Osteocyte (in vitro differentiated cells): ENCODE measurements at regions not wholly inside any gene's neighbourhood (a gene's known extent, or its start where the extent isn't known, plus 50 kb on each side); places are given as distances from the start of the nearest gene placed in this dataset.
"Not testable (repeated sequence)": the region's sequence is repeated elsewhere in the genome, so short reads cannot be mapped to it uniquely, and the experiment has no call there.

Experiments
- DNase-seq: peaks from one replicate; pipeline ENCODE4 v3.0.0; 2021; ENCODE audit warnings: mixed read lengths; ENCODE audit not compliant: unreplicated experiment; ENCODE audit errors: extremely low spot score
- H3K27ac Mint-ChIP-seq: one replicate; pipeline ENCODE4 v1.8.0; 2021; ENCODE audit warnings: mild to moderate bottlenecking, mixed read lengths; ENCODE audit not compliant: unreplicated experiment
- H3K27me3 Mint-ChIP-seq: one replicate; pipeline ENCODE4 v1.8.0; 2021; ENCODE audit warnings: mixed read lengths; ENCODE audit not compliant: unreplicated experiment
- H3K36me3 Mint-ChIP-seq: one replicate; pipeline ENCODE4 v1.8.0; 2021; ENCODE audit warnings: mixed read lengths; ENCODE audit not compliant: unreplicated experiment
- H3K4me1 Mint-ChIP-seq: one replicate; pipeline ENCODE4 v1.8.0; 2021; ENCODE audit warnings: mixed read lengths; ENCODE audit not compliant: unreplicated experiment
- H3K4me3 Mint-ChIP-seq: one replicate; pipeline ENCODE4 v1.8.0; 2021; ENCODE audit warnings: mild to moderate bottlenecking, moderate library complexity, mixed read lengths; ENCODE audit not compliant: unreplicated experiment
- H3K9me3 Mint-ChIP-seq: one replicate; pipeline ENCODE4 v1.8.0; 2021; ENCODE audit warnings: mixed read lengths; ENCODE audit not compliant: unreplicated experiment
- CTCF ChIP-seq: fragments of 200-600 bp; sonication (generic); IDR thresholded peaks from 2 replicates; pipeline ENCODE4 v1.5.0; 2021; ENCODE audit warnings: antibody characterized with exemption, mild to moderate bottlenecking, moderate library complexity

GRCh38 chr3:68560728-68561127 is 371.6 kb downstream of the TAFA4 start:
- DNase-seq, result no peak
- Mint-ChIP-seq H3K27ac (no peak overlapping the region), H3K4me1 (no peaks in the 10 kb centered on the region), H3K9me3 (no peaks in the 10 kb centered on the region), H3K36me3 (no peaks in the 10 kb centered on the region), H3K4me3 (no peak overlapping the region), H3K27me3 (peaks cover 2% of the 10 kb centered on the region)
- TF ChIP-seq CTCF, result no peak

- Mint-ChIP-seq H3K27ac (no peak overlapping the region), H3K27me3 (no peaks in the 10 kb centered on the region), H3K4me1 (no peaks in the 10 kb centered on the region), H3K36me3 (no peaks in the 10 kb centered on the region), H3K9me3 (no peaks in the 10 kb centered on the region), H3K4me3 (no peak overlapping the region)
- no peak for DNase-seq
- no peak for TF ChIP-seq CTCF
These were observed 396.6 kb downstream of the TAFA4 start for GRCh38 chr3:68535782-68536181.

GRCh38 chr3:68523330-68523729 is 409.0 kb downstream of the TAFA4 start:
- Mint-ChIP-seq H3K9me3 (peaks cover 3% of the 10 kb centered on the region), H3K27ac (no peak overlapping the region), H3K4me1 (no peaks in the 10 kb centered on the region), H3K36me3 (no peaks in the 10 kb centered on the region), H3K4me3 (no peak overlapping the region), H3K27me3 (no peaks in the 10 kb centered on the region)
- TF ChIP-seq CTCF, result no peak
- no peak for DNase-seq

GRCh38 chr3:68515237-68515636 is 417.1 kb downstream of the TAFA4 start:
- Mint-ChIP-seq H3K27ac (no peak overlapping the region), H3K4me1 (no peaks in the 10 kb centered on the region), H3K9me3 (peaks cover 3% of the 10 kb centered on the region), H3K4me3 (no peak overlapping the region), H3K27me3 (no peaks in the 10 kb centered on the region), H3K36me3 (no peaks in the 10 kb centered on the region)
- no peak for DNase-seq
- TF ChIP-seq CTCF, result no peak

- no peaks in the 10 kb centered on the region for H3K36me3 Mint-ChIP-seq
- H3K4me3 Mint-ChIP-seq, result no peak overlapping the region
- TF ChIP-seq CTCF, result no peak
- DNase-seq, result no peak
- no peaks in the 10 kb centered on the region for H3K4me1 Mint-ChIP-seq
- no peak overlapping the region for H3K27ac Mint-ChIP-seq
- no peaks in the 10 kb centered on the region for H3K27me3 Mint-ChIP-seq
- H3K9me3 Mint-ChIP-seq, result peaks cover 16% of the 10 kb centered on the region
These were observed 428.1 kb downstream of the TAFA4 start for GRCh38 chr3:68504201-68504600.

- not testable (repeated sequence) for H3K27me3 Mint-ChIP-seq, DNase-seq, H3K36me3 Mint-ChIP-seq, H3K27ac Mint-ChIP-seq, H3K9me3 Mint-ChIP-seq, H3K4me3 Mint-ChIP-seq, H3K4me1 Mint-ChIP-seq
These were observed 446.5 kb downstream of the TAFA4 start for GRCh38 chr3:68485845-68486244.
